ENCODE measurements at regions not wholly inside any gene's neighbourhood (a gene's known extent, or its start where the extent isn't known, plus 50 kb on each side); places are given as distances from the start of the nearest gene placed in this dataset.

DNA sequence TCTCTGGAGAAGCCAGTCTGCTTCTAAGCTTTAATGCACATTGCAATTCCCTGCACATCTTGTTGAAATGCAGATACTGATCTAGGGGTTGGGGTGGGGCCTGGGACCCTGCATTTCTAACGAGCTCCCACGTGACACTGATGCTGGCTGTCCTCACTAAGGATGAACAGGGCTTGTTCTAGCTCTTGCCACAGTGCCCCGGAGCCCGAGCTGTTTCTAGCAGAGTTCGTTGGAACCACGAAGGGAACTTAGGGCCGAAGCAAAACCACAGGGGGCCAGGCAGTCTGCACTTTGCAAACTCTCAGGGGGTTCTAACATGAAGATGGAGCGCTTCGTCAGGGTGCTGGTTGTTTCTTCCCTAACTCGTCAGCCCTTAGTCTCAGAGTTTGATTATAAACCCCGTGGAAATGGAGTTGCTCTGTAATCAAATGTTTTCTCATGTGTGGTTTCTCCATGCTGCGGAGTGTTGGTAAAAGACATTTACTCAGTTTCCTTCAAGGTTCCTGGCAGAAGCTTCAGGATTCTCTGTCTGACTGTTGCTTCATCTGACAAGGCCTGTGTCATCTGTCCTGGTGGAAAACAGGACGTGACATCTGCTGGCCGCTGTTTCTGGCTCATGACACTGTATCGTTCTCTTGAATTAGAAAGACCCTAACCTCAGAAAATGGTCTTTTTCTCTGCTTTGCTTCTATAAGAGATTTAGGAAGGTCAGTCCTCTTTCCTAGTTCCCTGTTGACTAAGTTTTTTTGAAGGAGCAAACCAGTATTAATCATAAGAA is 221.5 kb downstream of the TEX29 start:
- DNase-seq = no peak

DNA sequence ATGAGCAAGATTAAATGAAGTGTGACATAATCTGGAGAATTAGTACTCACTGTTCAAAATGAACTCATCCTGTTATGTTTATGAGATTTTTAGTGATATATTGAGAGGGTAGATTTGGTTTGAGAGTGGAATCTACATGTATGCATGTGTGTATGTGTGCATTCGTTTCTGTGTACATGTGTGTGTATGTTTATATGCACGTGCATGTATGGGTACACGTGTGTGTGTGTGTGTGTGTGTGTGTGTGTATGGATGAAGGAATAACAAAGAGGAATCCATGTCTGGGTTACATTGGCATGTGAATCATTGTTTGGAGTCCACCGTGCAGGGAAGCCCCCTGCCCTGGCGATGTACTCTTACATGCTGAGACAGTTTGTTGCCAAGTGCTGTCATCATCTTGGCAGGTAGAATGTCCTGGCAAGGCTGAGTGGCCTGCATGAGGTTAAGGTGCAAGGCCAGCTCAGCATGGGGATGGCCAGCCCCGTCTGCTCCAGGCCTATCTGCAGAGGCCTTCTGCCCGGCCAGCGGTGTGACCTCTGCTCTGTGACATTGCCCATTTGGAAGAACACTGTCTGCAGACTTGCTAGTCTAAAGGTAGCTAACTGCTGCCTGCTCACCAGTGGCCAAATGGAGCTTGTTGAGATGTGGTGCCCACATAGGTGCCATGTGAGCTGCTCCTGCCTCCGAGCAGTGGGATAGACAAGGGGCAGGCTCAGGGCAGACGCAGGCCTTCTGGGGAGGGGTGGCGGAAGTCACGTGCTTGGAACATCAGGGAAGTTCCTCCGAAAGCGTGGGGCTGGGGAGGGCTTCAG is 222.3 kb downstream of the TEX29 start:
- no peak for DNase-seq

DNA sequence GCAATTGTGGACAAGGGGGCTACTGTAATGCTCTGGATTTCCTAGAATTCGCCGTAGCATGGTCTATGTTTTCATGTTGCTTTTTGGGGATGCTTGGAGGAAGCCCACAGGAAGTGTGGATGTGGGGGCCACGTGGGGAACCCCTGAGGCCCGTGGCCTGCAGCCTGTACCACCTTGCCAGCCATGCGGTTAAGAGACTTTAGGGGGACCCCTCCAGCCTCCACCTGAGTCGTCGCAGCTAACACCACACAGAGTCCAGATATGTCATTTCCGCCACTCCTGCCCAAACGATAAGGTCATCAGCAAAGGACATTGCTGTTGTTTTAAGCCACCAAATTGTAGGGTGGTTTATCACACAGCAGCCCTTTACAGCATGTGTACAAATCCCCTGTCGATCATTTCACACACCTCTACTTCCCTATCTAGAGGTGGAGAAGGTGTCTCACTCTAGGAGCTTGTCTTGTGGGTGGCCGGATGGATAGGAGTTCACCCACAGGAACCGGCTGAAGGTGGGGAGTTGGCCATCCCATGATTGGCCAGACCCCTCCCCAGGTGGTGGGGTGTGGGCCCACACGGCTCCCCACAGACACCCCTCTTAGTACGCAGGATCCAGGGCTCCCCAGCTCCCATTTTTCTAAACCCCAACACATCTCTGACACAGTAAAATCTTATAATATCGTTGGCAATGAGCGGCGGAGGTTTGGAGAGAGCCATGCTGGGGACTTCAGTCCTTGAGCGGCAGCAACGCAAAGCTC is 226.7 kb downstream of the TEX29 start:
- no peak for DNase-seq

DNA sequence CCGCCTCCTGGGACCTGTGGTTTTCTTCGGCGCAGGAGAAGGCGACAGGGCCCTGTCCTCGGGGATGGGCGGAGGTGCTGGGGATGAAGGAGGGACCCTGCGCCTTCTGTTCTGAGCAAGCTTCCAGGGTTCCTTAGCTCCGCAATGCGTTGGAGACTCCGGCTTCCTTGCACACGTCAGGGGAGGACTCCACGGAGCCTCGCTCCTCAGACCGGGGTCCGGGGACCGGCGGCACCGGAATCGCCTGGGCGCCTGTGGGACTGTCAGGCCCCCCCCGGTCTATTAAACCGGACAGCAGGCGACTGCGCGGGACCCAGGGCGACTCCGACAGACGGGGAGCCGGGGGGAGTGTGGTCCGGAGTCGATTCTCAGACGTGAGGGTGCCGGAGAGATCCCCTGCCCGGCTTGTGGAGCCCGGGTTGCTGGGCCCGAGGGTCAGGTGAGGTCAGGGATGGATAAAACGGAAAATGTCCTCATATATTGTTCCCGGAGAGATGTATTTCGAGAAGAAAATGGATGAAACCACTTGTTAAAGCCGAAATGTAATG is 227.4 kb downstream of the TEX29 start:
- no peak for DNase-seq

DNA sequence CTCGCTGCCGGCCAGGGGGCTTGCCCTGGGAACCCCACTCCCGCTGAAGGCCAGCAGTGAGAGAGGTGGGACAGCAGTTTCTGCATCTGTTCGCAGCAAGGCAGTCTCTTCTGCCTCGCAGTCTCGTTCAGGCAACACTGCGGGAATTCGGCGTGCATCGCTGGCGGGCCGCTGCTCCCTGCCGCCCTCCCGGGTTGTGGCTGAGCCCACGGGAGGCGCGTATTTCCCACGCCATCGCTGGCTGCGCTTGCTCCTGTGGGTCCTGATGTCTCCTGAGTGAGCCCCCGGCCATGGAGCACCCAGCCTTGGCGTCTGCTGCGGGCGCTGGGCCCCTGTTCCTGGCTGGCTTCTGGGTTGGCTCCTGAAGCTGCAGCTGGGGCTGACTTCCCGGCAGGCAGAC is 227.9 kb downstream of the TEX29 start:
- no peak for DNase-seq

DNA sequence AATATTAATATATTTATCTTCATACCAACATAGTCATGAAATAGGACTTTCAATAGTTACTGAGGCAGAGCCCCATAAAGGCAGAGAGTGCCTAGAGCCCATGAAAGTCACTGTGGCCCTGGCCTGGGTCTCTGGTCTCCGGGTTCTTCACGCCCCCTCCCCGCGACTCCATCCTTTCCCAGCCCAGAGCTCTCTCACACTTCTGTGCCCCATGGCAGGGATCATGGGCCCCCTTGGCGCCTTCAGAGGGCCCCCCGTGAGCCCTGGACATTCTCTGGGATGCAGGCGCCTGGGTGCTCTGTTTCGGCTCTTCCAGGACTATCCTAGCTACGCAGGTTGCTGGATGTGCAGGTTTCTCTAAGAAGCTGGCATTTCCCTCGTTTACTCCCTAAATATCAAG is 228.4 kb downstream of the TEX29 start:
- no peak for DNase-seq

DNA sequence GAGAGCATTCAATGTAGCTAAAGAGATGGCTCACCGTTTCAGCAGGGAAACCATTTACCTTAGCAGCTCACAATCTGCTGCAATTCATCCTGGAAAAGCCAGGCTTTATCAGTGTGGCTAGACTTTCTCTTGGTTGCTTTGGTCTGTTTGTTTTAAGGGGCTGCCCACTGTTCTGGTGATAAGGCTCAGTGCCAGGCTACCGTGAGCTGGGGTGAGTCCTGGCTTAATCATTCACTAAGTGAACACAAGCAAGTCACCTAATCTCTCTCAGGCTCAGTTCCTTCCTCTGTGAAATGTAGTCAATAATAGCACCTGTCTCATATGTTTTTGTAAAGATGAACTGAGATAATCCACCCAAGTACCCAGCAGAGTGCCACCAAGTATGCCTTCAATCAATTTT is 229.0 kb downstream of the TEX29 start:
- no peak for DNase-seq

DNA sequence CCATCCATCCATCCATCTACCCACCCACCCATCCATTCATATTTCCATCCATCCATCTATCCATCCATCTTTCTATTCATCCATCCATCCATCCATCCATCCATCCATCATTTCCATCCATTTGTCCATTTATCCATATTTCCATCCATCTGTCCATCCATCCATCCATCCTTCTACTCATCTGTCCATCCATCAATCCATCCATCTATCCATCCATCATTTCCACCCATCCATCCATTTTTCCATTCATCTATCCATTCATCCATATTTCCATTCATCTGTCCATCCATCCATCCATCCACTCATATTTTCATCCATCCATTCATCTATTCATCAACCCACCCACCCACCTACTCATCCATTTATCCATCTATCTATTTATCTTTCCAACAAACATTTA is 229.6 kb downstream of the TEX29 start:
- no peak for DNase-seq

DNA sequence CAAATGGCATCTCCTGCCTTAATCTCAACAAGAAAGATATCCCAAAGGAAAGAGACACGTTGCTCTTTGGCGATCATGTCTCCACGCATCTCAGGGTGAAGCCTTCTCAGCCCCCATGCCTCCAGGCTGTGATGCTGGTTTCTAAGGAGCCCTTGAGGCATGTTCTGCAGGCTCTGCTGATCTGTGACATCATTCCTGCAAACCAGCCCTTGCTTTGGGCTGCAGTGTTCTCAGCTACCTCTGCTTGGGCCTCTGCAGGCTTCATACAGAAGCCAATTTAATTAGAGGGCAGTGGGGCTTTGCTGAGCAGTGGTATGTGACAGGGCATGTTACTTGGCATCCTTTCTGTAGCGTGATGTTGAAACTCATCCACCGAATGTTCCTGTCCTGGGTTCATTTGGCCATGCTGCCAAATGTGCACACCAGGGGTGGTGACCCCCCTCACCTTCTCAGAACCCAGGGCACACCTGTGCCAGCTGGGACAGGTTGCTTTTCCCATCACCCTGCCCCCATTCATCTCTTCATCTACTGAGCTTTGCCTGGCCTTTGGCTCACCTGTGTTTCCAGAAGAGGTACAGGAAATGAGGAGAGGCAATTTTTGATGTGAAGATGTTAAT is 230.9 kb downstream of the TEX29 start:
- no peak for DNase-seq

DNA sequence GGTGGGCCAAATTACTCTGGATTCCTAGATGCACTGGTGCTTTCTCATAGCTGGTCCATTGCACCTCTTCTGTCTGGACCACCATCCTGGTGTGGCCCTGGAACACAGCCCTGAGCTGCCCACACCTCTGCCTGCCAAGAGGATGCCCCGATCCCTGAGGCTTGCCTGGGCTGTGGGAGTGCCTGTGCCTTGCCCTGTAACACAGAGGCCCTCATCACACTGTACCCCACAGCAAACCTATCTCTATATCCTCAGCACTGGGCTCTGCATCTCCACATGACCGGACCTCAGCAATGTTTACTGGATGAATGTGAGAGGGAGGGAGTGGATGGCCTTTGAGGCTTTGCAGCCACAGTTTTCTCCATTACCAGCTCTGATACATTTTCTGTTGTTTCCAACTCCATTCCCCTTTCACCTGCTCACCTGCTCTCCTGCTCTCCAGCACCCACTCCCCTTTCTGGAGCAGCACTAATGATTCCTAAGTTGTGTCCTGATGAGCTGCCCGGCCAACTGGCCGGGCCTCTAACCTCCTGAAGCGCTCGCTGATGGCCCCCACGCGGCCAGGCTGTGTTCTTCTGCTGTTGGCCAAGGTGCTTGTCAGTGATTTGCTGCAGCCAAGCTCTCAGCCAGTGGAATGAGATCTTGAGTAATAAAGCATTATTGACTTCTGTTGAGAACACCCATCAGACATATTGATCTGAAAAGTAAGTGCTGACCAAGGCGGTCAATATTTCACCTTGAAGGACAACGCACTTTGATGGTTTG is 232.6 kb downstream of the TEX29 start:
- DNase-seq = no peak

DNA sequence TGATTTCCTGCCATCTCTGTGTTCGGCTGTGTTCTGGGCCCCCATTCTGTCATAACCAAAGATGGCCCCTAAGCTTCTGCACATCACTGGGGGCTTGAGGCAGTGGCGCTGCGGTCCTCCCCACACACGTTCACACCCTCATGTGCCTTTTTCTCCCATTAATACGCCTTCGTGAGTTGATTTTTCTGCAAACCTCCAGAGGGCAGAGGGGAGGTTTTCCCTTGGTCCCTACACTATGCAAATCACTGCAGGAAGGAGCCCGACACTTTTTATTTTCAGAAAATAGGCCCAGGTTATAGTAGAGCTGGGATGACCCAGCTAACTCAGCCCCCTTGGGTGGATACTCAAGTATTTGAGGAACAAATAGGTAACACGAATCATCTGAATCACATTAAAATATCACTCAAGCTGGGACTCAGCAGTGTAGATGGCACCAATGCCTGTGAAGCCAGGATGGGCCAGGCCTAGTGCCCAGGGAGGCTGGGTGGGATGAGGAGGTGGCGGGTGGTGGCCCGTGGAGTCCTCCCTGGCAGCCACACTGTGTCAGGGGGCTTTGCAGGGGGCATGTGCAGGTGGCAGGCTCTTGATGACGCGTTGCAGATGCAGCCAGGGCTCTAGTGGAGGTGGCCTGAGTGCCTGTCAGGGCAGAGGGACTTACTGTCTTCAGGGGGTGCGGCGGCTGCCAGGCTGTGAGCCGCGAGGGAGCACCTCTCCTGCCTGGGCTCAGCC is 234.3 kb downstream of the TEX29 start:
- no peak for DNase-seq

DNA sequence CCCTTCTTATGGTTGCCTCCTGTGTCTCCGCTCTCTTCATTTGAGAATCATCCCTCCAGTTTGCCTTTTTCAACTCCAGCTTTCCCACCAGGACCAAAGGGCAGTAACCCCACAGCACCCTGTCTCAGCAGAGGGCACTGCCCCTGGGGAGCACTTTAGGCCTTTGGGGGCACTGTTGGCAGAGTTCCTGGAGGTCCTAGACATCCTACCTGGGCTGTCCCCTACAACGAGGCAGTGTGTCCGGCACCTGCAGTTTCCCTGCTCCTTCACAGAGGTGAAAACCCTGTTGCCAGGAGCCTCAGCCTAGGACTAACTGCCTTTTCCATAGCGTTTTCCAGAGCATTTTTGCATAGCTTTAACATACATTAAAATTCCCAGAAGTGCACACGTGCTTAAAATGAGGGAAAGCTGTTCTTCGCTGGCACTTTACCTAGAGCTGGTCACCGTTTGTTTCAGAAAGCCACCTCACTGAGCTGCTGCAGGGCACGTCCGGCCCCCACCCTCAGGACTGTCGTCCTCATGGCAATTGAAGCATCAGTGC is 234.9 kb downstream of the TEX29 start:
- no peak for DNase-seq

DNA sequence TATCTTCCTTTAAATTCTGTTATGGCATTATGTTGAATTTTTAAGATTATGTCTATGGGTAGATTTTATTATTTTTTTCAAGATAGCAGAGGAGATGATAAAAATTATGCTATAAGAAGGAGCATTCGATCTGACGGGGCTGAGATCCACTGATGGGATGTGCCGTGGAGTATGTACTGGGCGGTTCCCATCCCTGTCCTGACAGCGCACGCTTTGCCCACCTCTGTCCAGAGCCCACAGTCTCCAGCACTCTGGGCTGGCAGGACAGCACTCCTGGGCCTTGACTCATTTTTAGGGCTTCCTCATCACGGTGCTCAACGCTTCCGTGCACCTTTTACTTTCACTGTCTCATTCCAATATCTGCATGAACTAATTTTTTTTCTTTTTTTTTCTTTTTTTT is 235.5 kb downstream of the TEX29 start:
- DNase-seq = no peak

DNA sequence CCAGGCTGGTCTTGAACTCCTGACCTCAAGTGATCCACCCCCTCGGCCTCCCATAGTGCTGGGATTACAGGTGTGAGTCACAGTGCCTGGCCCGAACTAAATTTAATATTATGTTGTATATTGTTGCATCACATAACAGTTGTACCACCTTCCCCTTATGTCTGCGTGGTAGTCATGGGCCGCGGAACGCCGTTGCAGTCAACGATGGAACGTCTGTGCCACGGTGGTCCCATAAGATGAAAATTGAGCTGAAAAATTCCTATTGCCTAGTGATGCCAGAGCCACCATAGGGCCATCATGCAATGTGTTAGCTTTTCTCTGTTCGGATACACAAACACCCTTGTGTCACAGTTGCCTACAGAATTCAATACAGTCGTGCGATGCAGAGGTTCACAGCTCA is 236.1 kb downstream of the TEX29 start:
- no peak for DNase-seq

DNA sequence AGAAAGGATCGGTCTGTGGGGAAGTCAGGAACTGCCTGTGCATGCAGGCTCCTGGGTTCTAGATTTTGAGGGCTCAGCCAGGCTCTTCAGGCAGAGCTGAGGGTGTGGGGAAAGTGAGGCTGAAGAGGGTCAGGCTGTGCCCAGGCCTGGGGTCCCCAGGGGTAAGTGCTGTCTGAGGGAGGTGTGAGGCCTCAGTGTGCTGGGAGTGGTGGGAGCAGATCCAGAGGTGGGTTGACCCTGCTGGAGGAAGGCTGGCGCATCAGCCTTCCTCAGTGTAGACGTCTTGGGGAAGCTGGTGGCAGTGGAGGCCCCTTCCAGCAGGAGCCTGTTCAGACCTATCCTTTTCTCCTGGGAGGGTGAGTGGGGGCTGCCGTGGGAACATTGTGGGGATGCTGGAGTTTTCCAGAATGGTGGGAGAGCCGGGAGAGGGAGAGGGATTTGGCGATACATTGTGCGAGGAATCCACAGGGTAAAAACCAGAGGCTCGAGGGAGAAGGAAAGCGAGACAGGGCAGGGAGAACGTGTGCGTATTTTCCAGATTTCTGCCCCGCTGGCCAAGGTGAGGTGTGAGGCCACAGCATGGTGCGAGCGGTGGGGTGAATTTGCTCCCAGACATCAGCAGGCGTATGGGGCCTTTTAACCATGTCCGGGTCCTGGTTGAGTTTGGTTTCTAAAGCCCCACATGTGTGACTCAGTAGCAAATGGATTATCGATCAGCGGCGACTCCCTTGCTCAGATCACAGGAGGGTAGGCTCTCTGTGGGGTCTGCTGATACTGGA is 237.7 kb downstream of the TEX29 start:
- no peak for DNase-seq

DNA sequence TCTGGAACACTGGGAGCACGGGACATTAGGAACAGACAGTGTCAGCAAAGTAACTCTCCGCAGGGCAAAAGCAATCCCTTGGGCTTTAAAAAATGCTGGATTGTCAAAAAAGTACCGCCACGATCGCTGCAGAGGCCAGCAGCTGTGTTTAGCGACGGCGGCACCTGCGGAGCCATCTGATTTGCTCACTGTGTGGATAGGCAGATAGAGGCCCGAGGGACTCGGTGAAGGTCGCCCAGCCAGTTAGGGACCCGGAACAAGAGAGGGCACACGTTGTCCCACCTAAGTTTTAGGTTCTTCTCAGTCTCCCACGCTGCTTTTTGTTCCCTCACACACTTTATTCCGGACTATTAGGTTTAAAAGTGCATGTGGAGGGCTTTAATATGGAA is 238.3 kb downstream of the TEX29 start:
- DNase-seq = no peak

DNA sequence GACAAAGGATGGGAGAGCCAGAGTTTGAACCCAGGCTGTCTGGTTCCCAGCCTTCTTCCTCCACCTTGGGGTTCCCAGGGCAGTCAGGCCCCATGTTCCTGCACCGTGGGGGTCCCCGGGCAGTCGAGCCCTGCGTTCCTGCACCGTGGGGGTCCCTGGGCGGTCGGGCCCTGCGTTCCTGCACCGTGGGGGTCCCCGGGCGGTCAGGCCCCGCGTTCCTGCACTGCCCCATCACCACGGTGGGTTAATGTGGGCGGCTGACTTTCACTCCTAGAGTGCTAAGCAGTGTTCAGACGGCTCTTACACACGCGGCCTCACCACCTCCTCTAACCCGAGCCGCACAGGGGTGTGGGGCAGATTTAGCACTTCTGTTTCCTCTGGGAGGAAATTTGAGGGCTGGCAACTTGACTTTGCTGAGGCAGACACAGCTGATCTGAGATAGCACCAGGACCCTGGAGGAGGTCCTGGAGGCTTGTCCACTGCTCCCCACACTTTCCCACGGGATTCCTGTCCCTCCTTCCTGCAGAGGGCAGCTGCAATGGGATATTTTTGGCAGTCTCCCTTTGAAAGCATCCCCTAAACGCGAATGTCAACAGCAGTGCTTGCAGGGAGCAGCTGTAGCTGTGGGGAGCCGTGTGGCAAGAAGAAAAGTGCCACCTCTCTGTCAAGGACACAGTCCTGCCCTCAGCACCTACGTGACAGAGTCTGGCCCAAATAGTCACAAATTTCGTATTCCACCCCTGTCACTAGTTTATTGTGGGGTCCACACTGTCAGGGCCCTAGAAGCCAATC is 239.4 kb downstream of the TEX29 start:
- no peak for DNase-seq

DNA sequence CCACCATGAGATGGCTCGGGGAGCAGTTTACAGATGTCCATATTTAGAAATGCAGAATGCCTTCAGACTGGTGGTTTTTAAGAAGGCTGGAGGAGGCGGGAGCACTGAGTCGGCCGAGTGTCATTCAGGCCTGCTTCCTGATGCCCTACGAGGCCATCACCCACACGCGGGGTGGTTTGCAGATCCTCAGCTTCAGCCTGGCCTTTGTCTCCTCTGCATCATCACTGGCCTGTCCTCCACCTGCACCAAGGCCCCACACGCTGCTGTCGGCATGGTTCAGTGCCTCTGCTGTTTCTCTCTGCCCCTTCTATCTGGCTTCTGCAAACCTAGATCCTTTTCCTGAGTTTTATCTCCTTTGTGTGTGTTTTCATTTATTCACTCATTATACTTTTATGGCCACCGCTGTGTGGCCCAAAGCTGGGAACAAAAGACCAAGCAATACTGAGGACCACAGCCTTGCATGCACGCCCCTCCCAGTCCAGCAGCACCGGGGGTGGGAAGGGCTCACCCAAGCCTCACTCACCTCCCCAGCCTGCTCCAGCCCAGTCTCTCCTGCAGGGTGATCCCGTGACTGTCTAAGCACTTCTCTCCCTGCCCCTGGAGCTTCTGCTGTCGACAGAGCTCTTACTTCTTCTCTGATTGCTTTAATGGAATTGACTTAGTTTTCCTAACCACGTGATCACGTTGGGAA is 240.8 kb downstream of the TEX29 start:
- DNase-seq = no peak

DNA sequence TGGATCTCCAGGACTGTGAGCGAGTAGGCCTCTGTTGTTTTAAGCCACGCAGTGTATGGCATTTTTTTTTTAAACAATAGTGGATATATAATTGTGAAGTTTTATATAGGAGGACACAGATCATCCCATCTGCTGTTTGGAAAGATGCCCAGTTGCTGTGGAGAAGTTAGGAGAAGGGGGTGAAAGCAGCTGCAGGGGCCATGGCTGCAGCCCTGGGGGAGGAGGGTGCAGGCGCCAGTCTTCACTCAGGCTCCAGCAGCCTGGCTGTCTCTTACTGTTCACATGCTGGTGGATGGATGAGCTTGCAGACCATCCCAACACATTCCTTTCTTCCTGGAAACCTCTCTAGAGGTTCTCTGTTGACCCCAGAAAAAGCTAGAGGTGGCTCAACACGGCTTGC is 242.3 kb downstream of the TEX29 start:
- no peak for DNase-seq
